Non-pigmented ciliary epithelial cell (primary cell): ENCODE measurements at regions not wholly inside any gene's neighbourhood (a gene's known extent, or its start where the extent isn't known, plus 50 kb on each side); places are given as distances from the start of the nearest gene placed in this dataset.

Experiments
- DNase-seq: peaks from one replicate; pipeline ENCODE4 v3.0.0-alpha.2; 2010; ENCODE audit warnings: low read depth

DNA sequence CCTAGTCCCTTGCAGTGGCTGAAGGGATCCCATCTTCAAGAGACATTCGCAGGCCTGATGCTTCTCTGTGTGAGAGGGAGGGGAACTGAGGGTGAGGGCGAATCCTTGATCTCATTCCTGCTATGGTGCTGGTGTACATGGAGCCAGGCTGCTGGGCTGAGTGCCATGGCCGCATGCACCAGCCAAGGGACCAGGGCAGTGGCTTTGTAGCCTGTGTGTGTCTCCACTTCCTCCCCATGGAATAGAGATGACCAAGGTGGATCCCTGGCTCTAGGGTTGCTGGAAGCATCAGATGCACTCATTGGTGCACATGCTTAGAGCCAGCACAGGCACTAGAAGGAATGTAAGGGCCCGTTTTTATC, 195.0 kb downstream of the FOXL1 start:
- no peak for DNase-seq

DNA sequence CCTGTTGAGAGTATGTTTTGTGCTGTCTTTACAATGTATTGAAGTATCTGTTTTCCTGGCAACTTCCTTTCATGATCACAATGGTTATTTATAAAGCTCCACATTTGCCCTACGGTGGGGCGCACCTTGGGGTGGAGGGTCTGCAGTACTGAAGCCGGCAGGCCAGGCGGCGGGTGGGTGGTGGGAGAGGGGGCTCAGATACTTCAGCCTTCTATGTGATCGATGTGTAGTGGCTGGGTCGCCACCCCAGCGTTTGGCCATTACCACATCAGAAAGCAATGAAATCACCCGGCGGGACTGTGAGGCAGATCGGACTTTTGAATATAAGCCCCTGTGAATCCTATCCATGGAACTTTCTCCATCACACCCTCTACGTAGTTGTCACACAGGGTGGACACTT, 196.6 kb downstream of the FOXL1 start:
- no peak for DNase-seq

DNA sequence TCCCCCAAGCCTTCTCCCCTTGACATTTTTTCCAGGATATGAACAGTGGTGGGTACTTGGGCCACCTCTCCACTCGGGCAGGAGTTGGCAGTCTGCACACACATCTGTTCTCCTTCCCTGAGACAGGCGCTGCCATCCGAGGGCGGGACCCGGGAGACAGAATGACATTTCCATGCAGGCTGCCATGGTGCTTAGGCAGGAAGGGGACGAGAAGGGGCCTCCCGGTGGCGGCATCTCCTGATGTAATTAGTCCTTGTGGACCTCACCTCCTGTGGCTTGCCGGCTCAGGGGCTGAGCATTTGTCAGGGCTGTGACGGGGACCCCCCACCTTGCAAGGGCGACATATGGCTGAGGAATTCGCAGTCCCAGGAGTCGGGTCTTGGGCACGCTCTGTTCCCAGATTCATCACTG, 197.2 kb downstream of the FOXL1 start:
- no peak for DNase-seq

DNA sequence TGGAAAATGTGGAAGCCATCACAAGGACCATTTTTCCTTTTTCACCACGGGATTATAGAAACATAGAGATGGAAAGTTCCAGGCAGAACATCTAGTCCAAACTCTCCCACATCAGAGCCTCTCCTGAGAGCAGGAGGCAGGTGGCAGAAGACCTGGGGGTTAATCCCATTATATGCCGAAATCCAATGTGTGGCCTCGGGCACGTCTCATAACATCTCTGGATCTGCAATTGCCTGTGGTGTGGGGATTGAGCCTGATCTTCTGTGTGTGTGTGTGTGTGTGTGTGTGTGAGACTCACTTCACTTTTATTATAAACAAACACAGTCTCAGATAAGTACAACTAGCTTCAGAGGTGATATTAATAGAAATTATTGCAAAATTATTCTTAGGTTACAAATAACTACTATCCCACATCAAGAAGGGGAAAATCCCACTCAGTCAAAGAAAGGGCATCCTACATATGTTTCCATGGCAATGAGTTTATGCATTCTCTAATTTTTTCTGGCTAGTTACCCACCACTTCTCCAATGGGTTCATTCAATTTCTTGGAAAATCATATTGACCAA, 199.1 kb downstream of the FOXL1 start:
- no peak for DNase-seq

DNA sequence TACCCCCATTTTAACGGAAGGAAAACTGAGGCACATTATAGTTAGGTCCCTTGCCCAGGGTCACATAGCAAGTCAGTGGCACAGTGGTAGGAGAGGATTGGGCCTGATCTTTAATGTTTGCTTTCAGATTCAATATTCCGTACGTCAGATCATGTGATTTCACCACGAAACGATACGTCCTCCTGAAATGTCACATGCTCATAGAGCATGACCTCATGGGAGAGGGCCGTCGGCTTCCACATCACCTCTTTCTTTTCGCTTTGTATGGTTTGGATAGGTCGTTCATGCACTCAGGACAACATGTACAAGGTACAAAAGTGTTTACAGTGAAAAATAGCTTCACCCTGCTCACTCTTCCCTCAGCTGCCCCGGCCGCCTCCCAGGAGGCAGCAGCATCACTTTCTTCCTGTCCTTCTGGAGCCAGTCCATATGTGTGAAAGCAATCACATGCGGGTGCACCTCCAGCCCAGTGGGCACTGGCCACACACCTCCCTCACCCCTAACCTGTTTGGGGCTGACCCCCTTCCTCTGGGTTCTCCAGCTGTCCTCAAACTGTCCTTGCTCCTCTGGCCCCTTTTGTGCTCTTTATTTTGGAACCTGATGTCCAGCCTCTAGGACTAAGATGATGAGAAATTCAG, 199.9 kb downstream of the FOXL1 start:
- no peak for DNase-seq

DNA sequence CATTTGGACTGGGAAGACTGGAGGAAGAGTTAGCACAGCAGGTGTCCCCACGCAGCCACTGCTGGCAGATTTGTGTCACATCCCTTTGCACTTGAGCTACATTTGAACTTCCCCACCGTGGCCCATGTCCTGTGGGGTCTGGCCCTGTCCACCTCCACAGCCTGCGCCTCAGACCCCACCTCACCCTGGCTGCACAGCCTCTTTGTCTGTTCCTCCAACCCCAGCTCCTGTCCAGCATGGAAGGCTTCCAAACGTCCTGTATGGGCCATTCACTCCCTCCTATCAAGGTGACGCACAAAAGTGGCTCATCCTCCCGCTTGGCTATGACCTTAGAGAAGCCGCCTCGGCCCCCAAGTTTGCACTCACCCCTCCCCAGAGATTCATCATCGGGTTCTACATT, 200.6 kb downstream of the FOXL1 start:
- DNase-seq, result no peak

DNA sequence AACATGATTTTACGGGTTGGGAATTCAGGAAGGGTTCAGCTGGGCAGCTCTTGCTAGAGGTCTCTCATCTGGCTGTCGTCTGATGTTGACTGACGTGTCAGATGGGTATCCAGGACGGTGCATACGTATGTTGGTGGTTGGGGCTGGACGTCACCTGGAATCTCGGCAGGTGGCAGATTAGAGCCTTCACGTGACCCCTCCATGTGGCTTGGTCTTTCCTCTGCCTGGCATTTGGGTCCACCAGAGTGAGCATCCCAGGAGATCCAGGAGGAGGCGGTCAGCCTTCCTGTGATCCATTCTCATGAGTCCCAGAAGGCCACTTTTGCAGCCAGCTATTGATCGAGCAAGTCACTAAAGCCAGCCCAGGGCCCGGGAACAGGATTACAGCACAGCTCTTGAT, 202.7 kb downstream of the FOXL1 start:
- no peak for DNase-seq

DNA sequence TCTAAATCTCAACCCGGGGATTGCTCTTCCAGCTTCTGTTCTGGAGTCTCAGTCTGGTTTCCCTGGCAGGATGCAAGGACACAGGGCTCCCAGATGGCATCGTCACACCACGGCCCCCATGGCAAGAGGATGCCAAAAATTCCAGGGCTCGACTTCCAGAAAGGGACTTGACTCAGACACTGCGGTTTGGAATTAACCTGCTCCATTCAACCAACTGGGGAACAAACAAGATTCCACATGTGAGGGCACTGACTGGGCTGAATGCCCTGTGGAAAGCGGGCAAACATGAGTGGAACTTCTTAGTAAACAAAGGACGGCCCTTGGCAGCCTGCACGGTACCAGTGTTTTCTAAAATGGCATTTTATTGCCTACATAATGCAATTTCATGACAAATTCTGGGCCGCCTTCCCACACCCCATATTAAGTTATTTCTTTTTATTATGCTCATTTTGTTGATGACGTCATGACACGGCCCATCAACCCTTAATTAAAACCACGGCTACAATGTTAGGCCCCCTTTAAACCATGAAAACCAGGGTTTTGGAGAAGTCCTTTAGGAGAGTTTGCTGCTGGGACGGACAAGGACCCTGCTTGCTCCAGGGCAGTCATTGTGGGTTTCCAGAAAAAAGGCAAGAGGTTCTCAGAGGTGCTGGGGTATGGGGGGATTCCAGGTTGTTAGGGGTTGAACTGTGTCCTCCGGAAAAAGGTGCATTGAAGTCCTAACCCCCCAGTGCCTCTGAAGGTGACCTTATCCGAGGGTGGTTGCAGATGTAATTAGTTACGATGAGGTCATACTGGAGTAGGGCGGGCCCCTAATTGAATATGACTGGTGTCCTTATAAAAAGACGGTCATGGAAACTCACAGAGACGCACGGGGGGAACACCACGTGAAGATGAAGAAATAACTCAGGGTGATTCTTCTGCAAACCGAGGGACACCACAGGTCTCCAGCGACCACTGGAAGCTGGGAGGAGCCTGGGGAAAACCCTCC, 205.6 kb downstream of the FOXL1 start:
- DNase-seq, result no peak

DNA sequence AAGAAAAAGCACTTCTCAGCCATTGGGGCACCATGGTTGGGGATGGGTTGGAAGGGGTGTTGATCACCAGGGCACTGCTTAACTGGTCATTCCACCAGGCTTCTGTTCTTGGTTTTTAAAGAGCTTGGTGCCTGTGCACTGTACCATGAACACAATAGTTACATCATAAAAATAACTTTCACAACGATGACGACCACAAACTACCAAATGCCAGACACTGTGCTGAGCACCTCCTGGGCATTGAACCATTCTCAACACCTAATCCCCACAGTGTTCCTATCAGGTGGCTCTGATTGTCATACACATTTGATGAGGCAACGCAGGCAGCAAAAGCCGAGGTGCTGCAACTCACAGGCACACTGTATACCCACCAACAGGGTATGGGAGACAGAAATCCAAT, 208.0 kb downstream of the FOXL1 start:
- no peak for DNase-seq

DNA sequence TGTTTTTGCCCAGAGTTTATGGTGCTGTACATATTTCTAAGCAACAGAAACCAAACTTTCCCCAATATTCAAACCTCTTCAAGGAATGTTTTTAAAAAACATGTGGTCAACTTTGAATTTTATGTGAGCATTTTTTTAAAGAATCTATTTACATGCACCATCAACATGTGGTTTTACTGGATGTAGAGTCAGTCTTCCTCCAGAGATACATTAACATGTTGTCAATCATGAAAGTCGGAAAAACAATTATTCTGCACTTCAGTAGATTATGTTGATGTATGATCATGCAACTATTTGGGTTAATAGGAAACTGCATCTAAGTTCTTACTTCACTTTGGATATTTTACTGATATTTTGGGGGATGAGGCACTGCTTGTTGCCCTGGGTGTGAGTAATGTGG, 208.6 kb downstream of the FOXL1 start:
- DNase-seq, result no peak

DNA sequence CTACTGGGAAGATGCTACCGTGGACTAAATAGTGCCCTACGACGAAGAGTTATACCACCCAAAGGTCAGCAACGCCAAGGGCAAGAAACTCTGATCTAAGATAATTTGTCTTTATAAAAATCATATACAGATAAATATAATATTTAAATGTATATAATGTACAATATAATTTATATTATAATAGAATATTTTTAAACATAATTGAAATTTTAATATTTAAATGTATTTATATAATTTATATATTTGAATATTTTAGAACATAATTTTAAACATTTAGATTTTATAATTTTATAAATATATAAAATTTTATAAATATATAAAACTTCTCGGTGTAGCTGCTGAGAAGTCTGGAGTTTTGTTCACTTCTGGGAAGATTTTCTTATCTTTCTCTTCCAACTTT, 209.2 kb downstream of the FOXL1 start:
- no peak for DNase-seq

DNA sequence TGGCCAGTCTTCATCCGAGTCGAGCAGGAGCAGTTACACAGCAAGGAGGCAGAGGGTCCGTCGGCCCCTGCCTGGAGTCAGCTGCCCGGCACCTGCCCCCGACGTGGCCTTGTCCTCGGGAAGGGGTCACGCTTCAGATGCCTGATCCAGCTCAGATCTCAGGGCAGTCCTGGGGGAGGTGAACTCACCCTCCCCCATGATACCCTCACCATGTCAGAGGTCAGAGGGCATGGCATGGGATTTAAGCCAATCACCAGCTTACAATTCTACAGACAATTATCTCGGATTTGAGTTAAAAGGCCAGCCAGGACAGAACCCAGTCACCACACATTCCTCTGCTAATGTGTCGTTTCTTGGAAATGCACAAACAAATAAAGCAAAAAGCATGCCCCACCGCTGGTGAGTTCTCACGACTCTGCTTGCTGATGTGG, 211.3 kb downstream of the FOXL1 start:
- no peak for DNase-seq

DNA sequence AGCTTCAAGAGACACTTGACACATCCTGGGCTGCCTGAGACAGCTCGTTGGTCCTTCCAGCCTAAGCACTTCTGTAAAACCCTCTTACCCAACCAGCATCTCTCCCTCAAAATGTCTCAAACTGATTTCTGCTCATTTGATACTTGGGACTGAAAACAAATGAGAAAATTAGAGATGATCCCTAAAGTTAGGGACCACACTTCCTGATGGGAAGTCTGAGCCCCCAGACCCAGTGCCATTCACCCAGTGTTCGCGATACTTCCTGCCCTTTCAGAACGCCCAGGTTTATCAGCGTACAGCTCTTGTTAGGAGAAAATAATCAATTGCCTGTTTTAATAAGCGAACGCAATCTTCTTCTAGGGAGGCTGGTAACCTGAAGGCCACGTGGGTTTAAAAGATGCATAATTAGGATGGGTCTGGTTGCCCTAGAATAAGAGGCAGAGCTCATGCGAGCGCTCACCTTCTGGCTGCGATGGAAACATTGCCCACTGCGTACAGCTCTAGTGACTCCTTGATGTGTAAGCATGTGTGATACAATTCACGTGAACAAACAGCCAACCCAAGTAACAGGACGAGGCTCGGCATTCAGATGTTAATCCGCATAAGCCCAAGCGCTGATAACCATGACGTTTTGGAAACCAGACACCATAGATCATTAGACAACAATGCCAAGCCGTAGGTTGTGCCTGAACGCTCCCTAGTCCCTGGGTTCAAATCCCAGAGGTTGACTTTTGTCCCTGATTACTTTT, 213.1 kb downstream of the FOXL1 start:
- no peak for DNase-seq

DNA sequence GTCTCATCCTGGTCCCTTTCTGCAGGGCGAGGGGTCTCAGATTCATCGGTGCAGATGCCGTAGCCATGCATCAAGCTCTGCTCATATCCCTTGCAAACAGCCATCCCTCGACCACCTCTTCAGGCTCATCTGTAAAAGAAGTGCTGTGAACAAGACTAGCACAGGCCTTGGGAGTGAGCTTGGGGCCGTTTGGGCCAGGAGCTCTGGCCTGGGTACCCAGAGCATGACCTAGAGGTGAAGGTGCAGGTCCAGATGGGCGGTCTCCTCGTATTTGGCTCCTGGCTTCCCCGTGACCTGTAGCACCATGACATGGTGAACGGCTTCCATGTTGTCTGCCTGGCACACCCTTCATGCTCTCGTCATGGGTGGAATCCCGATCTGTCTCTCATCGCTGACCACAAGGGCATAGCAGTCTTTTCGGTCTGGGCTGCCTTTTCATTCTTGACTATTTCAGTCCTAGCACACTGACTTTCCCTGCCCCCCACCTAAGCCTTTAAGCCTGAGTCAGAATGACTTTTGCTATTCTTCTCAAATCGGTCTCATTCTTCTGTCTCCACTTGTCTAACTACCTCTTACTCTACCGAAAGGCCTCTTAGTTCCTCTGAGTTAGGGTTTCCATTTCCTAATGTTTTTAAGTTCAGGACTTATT, 216.0 kb downstream of the FOXL1 start:
- DNase-seq, result no peak

DNA sequence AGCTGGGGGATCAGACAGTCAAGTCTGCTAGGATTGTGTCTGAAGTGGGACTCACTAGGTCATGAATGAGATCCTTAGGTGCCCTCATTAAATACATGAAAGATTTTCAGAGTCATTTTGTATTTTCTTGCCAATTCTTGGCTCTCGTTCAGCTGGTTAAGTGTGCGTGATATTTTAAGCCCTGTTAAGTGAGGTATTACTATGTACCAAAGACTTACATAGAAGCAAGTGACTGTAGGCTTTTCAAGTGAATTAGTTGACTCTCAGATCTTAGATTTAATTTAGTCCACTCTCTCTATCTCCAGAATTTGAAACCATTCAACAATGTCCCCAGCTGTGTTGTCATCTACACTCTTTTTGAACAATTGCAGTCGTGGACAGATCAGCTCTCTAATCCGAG, 219.4 kb downstream of the FOXL1 start:
- no peak for DNase-seq

DNA sequence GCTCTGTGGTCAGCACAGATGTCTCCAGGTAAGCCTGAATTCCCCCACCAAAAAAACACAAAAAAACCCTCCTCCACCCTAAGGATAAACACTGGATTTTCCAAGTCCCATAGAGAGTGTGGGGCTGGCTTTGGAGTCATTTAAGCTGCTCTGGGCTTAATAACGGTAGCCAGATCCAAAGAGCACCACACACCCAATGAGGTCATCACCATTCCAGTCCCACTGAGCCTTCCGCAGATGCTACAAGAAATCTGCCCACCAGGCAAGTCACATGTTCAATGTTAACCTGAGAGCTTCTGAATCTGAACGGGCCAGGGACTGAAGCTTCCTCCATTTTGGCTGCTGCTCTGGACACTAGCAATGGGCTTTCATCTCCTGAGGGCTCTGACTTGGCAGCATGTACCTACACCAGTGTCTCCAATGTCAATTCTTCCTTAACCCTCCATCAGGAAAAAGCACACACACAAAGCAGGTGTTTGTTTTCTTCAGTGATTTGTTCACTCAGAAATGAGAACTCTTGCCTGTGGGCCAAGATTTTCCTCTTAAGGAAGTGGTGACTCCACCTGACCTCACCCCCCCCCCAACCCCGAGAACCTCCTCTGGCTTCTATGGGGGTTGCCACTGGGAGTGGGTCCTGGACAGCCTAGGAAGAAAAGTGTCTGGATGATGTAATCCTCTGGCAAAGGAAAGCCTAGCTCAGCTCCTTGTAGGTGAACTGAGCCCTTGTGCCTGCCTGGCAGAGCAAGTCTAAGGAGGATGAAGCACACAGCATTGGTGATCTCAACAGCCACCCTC, 220.1 kb downstream of the FOXL1 start:
- DNase-seq, result no peak

DNA sequence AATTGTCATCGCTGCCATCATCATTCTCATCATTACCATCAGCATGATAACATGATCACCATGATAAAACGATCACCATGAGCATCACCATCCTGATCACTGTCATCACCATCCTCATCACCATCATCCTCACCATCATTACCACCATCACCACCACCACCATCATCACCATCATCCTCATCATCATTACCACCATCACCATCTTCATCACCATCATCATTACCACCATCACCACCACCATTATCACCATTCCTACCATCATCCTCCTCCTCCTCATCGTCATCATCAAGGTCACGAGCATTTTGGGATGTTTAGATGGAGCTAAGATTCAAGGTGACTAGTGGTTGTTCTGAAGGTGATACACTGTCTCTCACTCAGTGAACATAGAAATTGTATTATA, 221.0 kb downstream of the FOXL1 start:
- DNase-seq, result no peak

DNA sequence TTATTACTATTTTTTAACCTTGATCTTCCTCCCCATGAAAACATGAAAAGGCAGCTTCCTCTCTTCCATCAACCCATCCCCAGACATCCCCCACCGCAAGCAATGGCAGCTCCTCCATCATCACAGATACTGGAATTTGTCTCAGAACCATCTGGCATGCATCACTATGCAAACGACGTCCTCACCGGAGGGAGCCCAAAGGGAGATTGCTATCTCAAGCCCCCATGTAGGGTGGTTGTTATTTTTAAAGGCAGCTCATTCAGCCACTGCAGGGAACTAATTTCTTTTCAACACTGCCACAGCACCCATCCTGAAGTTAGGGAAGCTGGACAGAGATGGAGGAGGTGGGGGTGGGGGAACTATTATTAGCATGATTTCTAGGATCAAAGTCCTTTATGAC, 222.5 kb downstream of the FOXL1 start:
- DNase-seq, result no peak

DNA sequence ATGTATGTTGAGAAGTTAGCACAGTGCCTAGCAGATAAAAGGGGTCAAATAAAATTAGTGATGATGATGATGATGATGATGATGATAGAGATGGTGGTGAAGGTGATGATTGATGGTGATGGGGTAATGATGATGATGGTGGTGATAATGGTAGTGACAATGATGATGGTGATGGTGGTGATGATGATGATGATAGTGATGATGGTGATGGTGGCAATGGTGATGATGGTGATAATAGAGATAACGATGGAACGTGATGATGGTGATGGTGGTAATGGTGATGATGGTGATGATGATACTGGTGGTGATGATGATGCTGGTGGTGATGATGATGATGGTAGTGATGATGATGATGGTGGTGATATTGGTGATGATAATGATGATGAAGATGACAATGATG, 223.7 kb downstream of the FOXL1 start:
- no peak for DNase-seq

DNA sequence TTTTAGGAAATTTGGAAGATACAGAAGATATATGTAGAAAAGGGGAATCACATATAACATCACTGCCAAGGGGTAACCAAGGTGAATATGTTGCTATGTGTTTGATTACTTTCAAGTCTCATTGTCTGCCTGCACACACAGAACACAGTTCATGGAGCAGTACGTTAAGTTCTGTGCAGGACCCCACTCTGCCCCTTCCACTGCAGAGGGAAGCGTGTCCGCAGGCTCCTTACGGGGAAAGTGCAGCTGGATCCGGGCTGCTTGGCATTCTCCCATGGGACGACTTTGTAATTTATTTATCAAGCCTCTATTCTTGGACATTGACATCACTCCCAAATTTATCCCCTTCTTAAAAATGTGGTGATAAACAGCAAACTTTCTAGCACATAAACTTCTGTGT, 226.8 kb downstream of the FOXL1 start:
- DNase-seq, result no peak

DNA sequence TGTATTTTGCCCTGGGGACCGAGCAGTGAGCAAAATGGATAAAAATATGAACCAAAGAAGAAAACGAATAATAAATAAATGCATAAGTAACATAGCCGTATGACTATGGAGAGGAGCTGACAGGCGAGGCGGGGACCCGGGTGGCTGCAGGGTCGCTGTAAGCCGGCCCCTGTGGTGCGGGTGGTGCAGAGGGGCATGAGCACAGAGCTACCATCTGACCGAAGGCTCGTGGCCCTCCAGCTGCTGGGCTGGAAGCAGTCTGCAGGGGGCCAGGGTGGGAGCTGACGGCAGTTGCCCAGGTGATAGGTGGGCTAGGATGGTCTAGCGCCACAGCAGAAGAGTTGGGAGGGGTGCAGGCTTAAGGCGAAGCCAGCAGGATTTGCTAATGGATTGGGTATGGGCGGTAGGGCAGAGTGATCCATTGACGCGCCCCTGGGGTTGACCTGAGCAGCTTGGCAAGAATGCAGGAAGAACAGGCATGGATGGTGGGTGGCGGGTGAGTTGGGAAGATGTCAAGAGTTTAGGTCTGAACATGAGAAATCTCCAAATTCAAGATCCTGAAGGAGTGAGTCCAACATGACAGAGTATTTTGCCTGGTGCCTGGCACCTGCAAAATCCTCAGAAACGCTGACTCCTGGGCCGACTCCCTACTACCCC, 228.0 kb downstream of the FOXL1 start:
- DNase-seq, result no peak
